Immature natural killer cell (primary cell): ENCODE measurements at regions not wholly inside any gene's neighbourhood (a gene's known extent, or its start where the extent isn't known, plus 50 kb on each side); places are given as distances from the start of the nearest gene placed in this dataset.
"Not testable (repeated sequence)": the region's sequence is repeated elsewhere in the genome, so short reads cannot be mapped to it uniquely, and the experiment has no call there.

Experiments used
- DNase-seq, 3 donors: peaks; one replicate each; pipeline ENCODE4 v3.0.0; 2022; ENCODE audit warnings: mixed read lengths in 1 of 3
- H3K27ac Mint-ChIP-seq, 6 donors: one replicate each; pipeline ENCODE4 v1.8.0; 2020; ENCODE audit warnings: mixed read lengths in 6 of 6, mild to moderate bottlenecking in 5 of 6, inconsistent platforms in 4 of 6, moderate library complexity in 3 of 6
- H3K27me3 Mint-ChIP-seq, 3 donors: one replicate each; pipeline ENCODE4 v1.8.0; 2020 to 2021; ENCODE audit warnings: low read depth in 3 of 3, mild to moderate bottlenecking in 3 of 3, mixed read lengths in 3 of 3, moderate library complexity in 3 of 3, inconsistent platforms in 1 of 3
- H3K36me3 Mint-ChIP-seq, 3 donors: one replicate each; pipeline ENCODE4 v1.8.0; 2020; ENCODE audit warnings: mixed read lengths in 3 of 3, inconsistent platforms in 2 of 3, mild to moderate bottlenecking in 2 of 3
- H3K4me1 Mint-ChIP-seq, 2 donors: one replicate each; pipeline ENCODE4 v1.8.0; 2020; ENCODE audit warnings: inconsistent platforms in 2 of 2, mild to moderate bottlenecking in 2 of 2, mixed read lengths in 2 of 2, moderate library complexity in 1 of 2
- H3K4me3 Mint-ChIP-seq, 5 donors: one replicate each; pipeline ENCODE4 v1.8.0; 2020; ENCODE audit warnings: mild to moderate bottlenecking in 5 of 5, mixed read lengths in 5 of 5, inconsistent platforms in 3 of 5, moderate library complexity in 3 of 5
- H3K9me3 Mint-ChIP-seq, 6 donors: one replicate each; pipeline ENCODE4 v1.8.0; 2020; ENCODE audit warnings: mild to moderate bottlenecking in 6 of 6, mixed read lengths in 6 of 6, inconsistent platforms in 4 of 6, moderate library complexity in 3 of 6

DNA sequence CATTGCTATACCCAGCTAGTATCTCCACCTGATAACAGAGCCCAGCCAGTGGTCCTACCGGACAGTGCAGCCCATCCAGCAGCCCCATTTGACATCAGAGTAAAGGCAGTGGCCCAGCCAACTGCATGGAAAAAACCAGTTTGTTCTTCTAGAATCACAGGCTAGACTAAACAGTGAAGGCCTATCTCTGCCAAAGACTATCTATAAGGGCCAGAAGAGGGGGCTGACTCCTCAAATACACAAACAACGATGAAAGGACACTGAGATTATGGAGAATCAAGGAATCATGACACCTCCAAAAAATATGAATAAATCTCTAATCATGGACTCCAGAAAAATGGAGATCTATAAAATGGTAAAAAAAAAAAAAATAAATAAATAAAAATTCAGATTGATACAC lies 546.4 kb upstream of the HTR2C start:
- H3K27ac Mint-ChIP-seq = no peak overlapping the region
- H3K4me3 Mint-ChIP-seq = no peak overlapping the region

DNA sequence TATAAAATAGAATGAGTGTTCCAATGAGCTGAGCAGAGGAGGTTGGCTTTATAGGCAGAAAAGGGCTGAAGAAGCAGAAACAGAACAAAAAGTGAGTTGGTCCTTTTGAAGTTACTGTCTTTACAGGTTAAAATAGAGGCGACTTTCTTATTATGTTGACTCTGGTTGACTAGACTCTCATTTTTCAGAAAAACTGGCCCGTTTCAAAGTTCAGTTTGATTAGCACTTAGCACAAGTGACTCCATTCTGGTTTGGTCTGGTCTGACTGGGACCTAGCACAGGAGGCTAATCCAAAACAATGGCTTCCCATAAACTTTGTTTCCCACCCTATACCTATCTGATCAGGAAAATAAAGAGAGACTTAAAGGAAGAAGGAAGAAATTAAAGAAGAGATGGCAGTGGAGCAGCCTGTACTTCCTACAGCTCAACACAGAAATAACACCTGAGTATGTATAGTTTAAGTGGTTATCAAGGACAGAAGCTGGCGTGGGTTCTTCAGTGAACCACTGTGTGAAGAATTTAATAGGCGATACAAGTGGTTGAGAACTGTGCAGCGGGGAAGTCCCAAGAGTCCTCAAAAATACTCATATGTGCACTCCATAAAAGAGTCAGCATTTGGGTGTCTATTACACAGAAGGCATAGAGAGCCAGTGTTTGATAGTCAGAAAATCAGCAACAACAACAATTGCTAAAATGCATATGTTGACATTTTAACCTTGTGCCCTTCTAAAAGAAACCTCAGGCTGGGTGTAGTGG lies 554.8 kb upstream of the HTR2C start:
- no peak for DNase-seq
- Mint-ChIP-seq H3K9me3 (peaks cover 0 to 10% (median 1%) of the 10 kb centered on the region in 6 donors), H3K27ac (no peak overlapping the region), H3K4me1 (no peaks in the 10 kb centered on the region), H3K36me3 (no peaks in the 10 kb centered on the region), H3K4me3 (no peak overlapping the region), H3K27me3 (peaks cover 0 to 4% (median 2%) of the 10 kb centered on the region in 3 donors)

More for the DNA sequence above, 546.4 kb upstream of the HTR2C start:
- DNase-seq = no peak
- Mint-ChIP-seq H3K36me3 (no peaks in the 10 kb centered on the region), H3K9me3 (peaks cover 0 to 2% (median under 1%) of the 10 kb centered on the region in 6 donors), H3K4me1 (no peaks in the 10 kb centered on the region), H3K27me3 (peaks cover 0 to 3% (median 0%) of the 10 kb centered on the region in 3 donors)

DNA sequence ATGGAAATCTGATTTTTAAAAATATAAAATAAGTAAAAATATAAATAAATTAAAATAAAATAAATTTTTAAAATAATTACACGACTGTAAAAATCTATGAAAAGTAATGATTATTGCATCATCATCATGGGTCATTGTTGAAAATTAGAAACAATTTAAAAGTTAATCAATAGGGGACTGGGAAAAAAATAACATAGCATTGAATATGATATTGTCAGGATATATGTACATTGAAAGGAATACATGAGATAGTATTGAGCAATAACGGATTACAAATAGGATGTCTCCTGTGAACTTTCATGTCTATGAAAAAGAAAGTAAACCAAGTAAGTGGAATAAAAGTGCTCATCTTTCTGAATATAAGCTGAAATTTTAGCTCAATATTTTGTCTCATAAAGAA lies 566.8 kb upstream of the HTR2C start:
- Mint-ChIP-seq H3K4me1 (no peaks in the 10 kb centered on the region), H3K36me3 (no peaks in the 10 kb centered on the region), H3K4me3 (no peak overlapping the region), H3K27me3 (no peaks in the 10 kb centered on the region), H3K27ac (no peak overlapping the region), H3K9me3 (peaks cover 0 to under 1% (median 0%) of the 10 kb centered on the region in 6 donors)
- DNase-seq = no peak

DNA sequence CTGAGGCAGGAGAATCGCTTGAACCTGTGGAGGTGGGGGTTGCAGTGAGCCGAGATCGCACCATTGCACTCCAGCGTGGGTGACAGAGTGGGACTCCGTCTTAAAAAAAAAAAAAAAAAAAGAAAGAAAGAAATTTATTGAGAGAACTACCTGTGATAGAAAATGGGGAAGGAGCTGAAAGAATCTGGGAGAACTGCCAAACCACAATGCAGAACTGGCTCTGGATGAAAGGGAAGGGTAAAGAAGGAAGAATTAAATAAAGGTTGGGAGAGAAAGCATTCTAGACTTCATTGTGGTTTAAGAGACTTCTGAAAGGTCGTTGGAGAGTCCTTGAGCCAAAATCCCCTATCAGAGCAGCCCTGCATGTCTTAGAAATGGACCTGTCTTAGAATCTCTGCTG lies 567.9 kb upstream of the HTR2C start:
- H3K9me3 Mint-ChIP-seq = no peaks in the 10 kb centered on the region
- DNase-seq = no peak

DNA sequence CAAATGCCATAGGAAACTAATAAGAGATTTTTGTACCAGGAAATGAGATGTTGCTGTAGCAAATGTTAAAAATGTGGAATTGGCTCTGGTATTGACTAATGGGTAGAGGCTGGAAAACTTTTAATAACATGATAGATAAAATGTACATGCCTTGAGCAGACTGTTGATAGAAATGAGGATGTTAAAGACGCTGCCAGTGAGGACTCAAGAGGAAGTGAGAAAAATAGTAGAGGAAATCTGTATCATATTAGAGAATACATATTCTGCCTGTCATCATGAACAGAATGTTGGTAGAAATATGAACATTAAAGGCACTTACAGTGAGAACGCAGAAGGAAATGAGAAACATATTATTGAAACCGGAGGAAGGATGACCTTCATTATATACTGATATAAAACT lies 577.2 kb upstream of the HTR2C start:
- no peaks in the 10 kb centered on the region for H3K36me3 Mint-ChIP-seq
- no peak overlapping the region for H3K4me3 Mint-ChIP-seq
- peaks cover 0 to 3% (median 0%) of the 10 kb centered on the region in 6 donors for H3K9me3 Mint-ChIP-seq
- H3K27ac Mint-ChIP-seq = no peak overlapping the region
- DNase-seq = no peak
- H3K27me3 Mint-ChIP-seq = peaks cover 0 to 7% (median 2%) of the 10 kb centered on the region in 3 donors
- H3K4me1 Mint-ChIP-seq = no peaks in the 10 kb centered on the region

More for the DNA sequence above, 567.9 kb upstream of the HTR2C start:
- Mint-ChIP-seq H3K27me3 (no peaks in the 10 kb centered on the region), H3K4me1 (no peaks in the 10 kb centered on the region), H3K27ac (no peak overlapping the region), H3K36me3 (no peaks in the 10 kb centered on the region), H3K4me3 (no peak overlapping the region)

DNA sequence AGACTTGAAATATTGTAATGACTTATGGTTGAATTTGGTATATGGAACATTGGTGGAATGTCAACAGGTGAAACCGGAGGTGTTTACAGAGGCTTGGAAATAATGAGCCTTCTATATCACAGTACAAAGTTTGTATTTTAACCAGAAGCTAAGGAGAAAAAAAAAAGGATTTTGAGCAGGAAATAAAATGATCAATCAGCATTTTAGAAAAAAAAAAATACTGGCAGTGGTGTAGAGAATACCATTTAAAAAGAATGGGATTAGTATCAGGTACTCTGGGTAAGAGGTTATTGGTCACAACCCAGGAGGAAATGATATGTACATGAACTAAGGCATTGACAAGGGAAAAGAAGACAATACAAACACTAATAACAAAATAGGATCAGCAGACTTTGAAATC lies 587.1 kb upstream of the HTR2C start:
- Mint-ChIP-seq H3K4me1 (no peaks in the 10 kb centered on the region), H3K27me3 (peaks cover 0 to 2% (median 0%) of the 10 kb centered on the region in 3 donors), H3K4me3 (no peak overlapping the region), H3K9me3 (peaks cover 0 to 5% (median 3%) of the 10 kb centered on the region in 6 donors), H3K36me3 (no peaks in the 10 kb centered on the region), H3K27ac (no peak overlapping the region)
- DNase-seq = no peak

DNA sequence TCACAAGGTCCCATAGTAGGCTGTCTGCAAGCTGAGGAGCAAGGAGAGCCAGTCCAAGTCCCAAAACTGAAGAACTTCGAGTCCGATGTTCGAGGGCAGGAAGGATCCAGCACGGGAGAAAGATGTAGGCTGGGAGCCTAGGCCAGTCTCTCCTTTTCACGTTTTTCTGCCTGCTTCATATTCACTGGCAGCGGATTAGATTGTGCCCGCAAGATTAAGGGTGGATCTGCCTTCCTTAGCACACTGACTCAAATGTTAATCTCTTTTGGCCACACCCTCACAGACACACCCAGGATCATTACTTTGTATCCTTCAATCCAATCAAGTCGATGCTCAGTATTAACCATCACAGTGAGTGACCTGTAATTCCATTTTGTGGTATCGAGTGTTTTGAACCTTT lies 592.2 kb upstream of the HTR2C start:
- H3K27me3 Mint-ChIP-seq, H3K36me3 Mint-ChIP-seq, H3K4me1 Mint-ChIP-seq, H3K4me3 Mint-ChIP-seq, H3K9me3 Mint-ChIP-seq, DNase-seq, H3K27ac Mint-ChIP-seq: not testable (repeated sequence)

DNA sequence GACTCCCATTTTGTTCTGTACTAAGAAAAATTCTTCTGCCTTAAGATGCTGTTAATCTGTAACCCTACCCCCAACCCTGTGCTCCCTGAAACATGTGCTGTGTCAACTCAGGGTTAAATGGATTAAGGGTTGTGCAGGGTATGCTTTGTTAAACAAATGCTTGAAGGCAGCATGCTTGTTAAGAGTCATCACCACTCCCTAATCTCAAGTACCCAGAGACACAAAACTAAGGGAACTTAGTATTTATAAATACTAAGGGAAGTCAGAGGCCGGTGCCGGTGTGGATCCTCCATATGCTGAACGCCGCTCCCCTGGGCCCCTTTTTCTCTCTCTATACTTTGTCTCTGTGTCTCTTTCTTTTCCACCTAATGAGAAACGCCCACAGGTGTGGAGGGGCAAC lies 593.2 kb upstream of the HTR2C start:
- not testable (repeated sequence) for H3K36me3 Mint-ChIP-seq, DNase-seq, H3K4me3 Mint-ChIP-seq, H3K9me3 Mint-ChIP-seq, H3K27ac Mint-ChIP-seq, H3K4me1 Mint-ChIP-seq, H3K27me3 Mint-ChIP-seq

DNA sequence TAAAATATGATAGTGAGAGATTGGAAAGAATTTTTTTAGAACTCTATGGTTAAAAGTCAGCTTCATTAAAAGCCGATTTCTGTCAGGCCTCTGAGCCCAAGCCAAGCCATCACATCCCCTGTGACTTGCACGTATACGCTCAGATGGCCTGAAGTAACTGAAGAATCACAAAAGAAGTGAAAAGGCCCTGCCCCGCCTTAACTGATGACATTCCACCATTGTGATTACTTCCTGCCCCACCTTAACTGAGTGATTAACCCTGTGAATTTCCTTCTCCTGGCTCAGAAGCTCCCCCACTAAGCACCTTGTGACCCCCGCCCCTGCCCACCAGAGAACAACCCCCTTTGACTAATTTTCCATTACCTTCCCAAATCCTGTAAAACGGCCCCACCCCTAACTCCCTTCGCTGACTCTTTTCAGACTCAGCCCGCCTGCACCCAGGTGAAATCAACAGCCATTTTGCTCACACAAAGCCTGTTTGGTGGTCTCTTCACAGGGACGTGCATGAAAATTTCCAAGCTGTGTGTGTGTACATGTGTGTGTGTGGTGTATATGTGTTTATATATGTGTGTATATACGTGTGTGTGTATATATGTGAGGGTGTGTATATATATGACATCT lies 595.5 kb upstream of the HTR2C start:
- not testable (repeated sequence) for H3K27ac Mint-ChIP-seq, H3K27me3 Mint-ChIP-seq, H3K36me3 Mint-ChIP-seq, H3K9me3 Mint-ChIP-seq, DNase-seq, H3K4me1 Mint-ChIP-seq, H3K4me3 Mint-ChIP-seq

DNA sequence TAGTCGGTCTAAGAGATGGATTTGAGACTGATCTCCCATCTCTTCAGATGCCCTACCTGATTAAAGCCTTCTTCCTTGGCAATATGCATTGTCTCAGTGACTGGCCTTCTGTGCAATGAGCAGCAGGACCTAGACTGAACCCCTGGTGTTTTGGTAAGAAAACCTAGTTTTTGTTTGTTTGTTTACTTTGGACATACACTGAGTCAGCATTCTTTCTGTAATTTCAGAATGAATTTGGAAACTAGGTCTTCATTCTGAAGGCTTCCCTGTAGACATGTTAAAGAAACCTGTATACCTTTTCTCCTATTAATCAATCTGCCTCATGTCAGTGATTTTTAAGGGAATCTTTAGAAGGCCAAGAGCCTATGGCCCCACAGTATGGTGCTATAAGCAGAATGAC lies 597.5 kb upstream of the HTR2C start:
- no peak overlapping the region for H3K27ac Mint-ChIP-seq
- H3K9me3 Mint-ChIP-seq = peaks cover 0 to 5% (median 2%) of the 10 kb centered on the region in 6 donors
- H3K4me1 Mint-ChIP-seq = no peaks in the 10 kb centered on the region
- DNase-seq = no peak
- H3K27me3 Mint-ChIP-seq = peaks cover 2 to 7% (median 3%) of the 10 kb centered on the region in 3 donors
- no peak overlapping the region for H3K4me3 Mint-ChIP-seq
- H3K36me3 Mint-ChIP-seq = no peaks in the 10 kb centered on the region

DNA sequence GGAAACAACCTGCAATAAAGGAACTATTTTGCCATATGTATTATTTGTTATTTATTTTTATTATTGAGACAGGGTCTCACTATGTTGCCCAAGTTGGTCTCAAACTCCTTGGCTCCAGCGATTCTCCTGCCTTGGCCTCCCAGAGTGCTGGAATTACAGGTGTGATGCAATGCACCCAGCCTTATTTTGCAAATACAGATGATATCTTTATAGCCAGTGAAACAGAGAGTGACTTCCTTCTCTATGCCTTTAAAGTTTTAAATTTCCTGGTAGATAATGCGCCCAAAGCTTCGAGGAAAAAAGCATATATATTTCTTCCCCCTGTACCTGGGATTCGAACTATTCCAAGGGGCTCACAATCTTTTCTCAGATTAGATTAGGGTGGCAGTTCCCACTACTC lies 601.1 kb upstream of the HTR2C start:
- Mint-ChIP-seq H3K27ac (no peak overlapping the region), H3K4me1 (no peaks in the 10 kb centered on the region), H3K27me3 (peaks cover 0 to 5% (median 0%) of the 10 kb centered on the region in 3 donors), H3K9me3 (peaks cover 0 to 10% (median 1%) of the 10 kb centered on the region in 6 donors), H3K36me3 (no peaks in the 10 kb centered on the region), H3K4me3 (no peak overlapping the region)
- DNase-seq = no peak

DNA sequence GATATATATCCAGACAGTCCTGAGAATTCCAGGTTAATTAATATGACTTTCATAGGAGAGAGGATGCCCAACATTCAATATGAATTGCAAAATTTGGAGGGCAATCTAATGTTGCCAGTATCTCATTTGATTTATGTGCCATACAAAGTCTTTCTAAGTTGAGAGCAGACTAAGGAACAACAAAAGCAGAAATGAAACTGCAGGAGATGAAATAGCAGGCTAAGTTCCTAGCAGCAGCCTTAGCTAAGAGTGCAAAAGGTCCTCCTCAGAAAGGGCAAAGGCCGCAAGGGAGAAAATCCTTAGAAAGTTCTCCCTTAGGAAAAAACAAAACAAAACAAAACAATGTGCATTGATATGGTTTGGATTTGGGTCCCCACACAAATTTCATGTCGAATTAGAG lies 602.9 kb upstream of the HTR2C start:
- H3K4me3 Mint-ChIP-seq = no peak overlapping the region
- DNase-seq = no peak
- H3K36me3 Mint-ChIP-seq = no peaks in the 10 kb centered on the region
- H3K9me3 Mint-ChIP-seq = peaks cover 0 to 8% (median 1%) of the 10 kb centered on the region in 6 donors
- peaks cover 0 to 5% (median 0%) of the 10 kb centered on the region in 3 donors for H3K27me3 Mint-ChIP-seq
- no peak overlapping the region for H3K27ac Mint-ChIP-seq
- no peaks in the 10 kb centered on the region for H3K4me1 Mint-ChIP-seq

DNA sequence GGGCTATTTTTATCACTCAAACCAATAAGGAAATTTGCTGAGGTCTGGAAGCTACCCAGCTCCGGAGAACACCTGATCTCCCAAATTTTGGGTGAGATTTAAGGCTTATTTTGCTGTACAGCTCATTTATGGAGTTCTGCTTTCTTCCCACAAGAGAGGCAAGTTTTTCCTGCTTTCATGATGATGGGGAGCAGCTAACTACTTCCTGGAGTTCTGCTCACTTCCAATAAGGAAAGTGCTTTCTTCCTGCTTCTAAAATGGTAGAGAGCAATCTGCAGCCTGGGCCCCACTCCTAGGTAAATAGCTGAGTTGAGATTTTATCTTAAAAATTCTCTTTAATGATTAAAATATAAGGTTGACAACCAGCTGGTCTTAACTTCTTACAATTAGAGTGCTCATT lies 606.0 kb upstream of the HTR2C start:
- no peak overlapping the region for H3K27ac Mint-ChIP-seq
- no peak for DNase-seq
- H3K4me3 Mint-ChIP-seq = no peak overlapping the region
- H3K36me3 Mint-ChIP-seq = no peaks in the 10 kb centered on the region
- H3K4me1 Mint-ChIP-seq = no peaks in the 10 kb centered on the region
- peaks cover 0 to 8% (median 1%) of the 10 kb centered on the region in 6 donors for H3K9me3 Mint-ChIP-seq
- peaks cover 0 to 3% (median 0%) of the 10 kb centered on the region in 3 donors for H3K27me3 Mint-ChIP-seq

DNA sequence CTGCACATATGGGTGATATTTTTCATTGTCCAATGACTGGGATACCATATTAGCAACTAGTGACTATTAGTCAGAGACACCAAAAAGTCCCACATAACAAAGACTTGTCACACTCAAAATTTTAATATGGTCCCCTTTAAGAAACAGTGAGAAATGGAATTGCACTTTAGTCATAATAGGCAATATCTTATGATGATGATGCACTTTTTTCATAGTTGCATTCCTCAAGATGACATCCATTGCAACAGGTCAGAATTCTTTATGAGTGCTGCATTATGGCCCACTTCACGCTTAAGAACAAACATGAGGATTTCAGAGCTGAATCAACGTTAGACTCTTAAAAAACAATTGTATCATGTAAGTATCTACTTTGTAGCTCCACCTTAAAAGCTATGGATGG lies 608.4 kb upstream of the HTR2C start:
- H3K36me3 Mint-ChIP-seq = no peaks in the 10 kb centered on the region
- H3K4me1 Mint-ChIP-seq = no peaks in the 10 kb centered on the region
- H3K4me3 Mint-ChIP-seq = no peak overlapping the region
- peaks cover 0 to 6% (median 0%) of the 10 kb centered on the region in 3 donors for H3K27me3 Mint-ChIP-seq
- H3K9me3 Mint-ChIP-seq = peaks cover 0 to 9% (median 2%) of the 10 kb centered on the region in 6 donors
- no peak for DNase-seq
- no peak overlapping the region for H3K27ac Mint-ChIP-seq
